ENCODE measurements at regions not wholly inside any gene's neighbourhood (a gene's known extent, or its start where the extent isn't known, plus 50 kb on each side); places are given as distances from the start of the nearest gene placed in this dataset.
"Not testable (repeated sequence)": the region's sequence is repeated elsewhere in the genome, so short reads cannot be mapped to it uniquely, and the experiment has no call there.

DNA sequence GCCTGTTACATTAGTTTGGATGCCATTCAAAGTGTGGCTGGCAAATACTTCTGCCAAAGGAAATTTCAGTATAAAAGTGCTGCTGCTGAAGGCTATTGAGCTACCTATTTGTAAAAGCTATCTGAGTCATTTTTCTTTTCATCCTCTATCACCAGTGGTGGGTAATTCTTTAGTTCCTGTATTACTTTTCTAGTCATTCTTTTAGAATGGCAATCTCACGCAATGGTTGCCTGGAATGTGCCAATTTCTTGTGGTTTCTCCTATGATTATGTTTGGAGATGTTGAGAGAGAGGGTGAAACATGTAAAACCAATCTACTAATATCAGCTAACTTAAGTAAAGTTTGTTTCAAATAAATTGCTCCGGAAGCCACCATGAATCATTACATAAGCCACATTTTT lies 685.0 kb downstream of the RAPGEF2 start:
- no peak for DNase-seq
- intact Hi-C loops (cut with DNase I), result no loop called here

DNA sequence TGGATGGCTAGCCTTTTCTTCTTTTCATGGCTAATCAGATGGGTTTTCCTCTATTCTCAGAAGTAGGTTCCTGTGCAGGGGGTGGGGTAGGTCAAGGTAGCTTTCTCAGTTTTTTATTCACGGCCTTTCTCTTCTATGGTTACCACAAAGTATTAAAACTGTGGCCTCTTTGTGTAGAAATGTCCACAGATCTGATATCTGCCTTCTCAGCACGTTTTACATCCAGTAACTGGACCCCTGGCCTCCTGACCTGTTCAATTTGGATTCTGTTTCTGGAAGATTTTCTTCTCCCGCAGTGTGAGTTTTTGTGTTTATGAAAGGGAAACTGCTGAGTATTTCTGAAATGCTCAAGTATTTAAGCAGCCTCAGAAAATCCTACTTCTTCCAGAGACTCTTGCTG lies 688.5 kb downstream of the RAPGEF2 start:
- Histone ChIP-seq H3K27me3 (no peaks in the 10 kb centered on the region), H3K4me1 (no peaks in the 10 kb centered on the region), H3K9me3 (peaks cover 0 to 4% (median 0%) of the 10 kb centered on the region in 11 donors), H3K27ac (no peak overlapping the region), H3K36me3 (no peaks in the 10 kb centered on the region), H3K4me3 (no peak overlapping the region)
- DNase-seq (no peak), ATAC-seq (no peak)
- intact Hi-C loops (cut with DNase I), result no loop called here
- TF ChIP-seq, protein P1, sequence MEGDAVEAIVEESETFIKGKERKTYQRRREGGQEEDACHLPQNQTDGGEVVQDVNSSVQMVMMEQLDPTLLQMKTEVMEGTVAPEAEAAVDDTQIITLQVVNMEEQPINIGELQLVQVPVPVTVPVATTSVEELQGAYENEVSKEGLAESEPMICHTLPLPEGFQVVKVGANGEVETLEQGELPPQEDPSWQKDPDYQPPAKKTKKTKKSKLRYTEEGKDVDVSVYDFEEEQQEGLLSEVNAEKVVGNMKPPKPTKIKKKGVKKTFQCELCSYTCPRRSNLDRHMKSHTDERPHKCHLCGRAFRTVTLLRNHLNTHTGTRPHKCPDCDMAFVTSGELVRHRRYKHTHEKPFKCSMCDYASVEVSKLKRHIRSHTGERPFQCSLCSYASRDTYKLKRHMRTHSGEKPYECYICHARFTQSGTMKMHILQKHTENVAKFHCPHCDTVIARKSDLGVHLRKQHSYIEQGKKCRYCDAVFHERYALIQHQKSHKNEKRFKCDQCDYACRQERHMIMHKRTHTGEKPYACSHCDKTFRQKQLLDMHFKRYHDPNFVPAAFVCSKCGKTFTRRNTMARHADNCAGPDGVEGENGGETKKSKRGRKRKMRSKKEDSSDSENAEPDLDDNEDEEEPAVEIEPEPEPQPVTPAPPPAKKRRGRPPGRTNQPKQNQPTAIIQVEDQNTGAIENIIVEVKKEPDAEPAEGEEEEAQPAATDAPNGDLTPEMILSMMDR (IDR thresholded peaks at IDR 0.05), result no peak
- WGBS, 2 donors, result 48% methylated on average over 3 of the region's 3 CpGs

More for the DNA sequence above, 685.0 kb downstream of the RAPGEF2 start:
- H3K9me3 ChIP-seq, result peaks cover 0 to 4% (median 0%) of the 10 kb centered on the region in 11 donors
- TF ChIP-seq, protein P1 (IDR thresholded peaks at IDR 0.05), result no peak
- H3K36me3 ChIP-seq, result no peaks in the 10 kb centered on the region
- H3K27ac ChIP-seq, result no peak overlapping the region
- no peaks in the 10 kb centered on the region for H3K27me3 ChIP-seq
- H3K4me1 ChIP-seq, result no peaks in the 10 kb centered on the region
- WGBS, 2 donors, result 84 to 92% methylated on average over 2 of the region's 2 CpGs
- no peak overlapping the region for H3K4me3 ChIP-seq
- ATAC-seq, result no peak

DNA sequence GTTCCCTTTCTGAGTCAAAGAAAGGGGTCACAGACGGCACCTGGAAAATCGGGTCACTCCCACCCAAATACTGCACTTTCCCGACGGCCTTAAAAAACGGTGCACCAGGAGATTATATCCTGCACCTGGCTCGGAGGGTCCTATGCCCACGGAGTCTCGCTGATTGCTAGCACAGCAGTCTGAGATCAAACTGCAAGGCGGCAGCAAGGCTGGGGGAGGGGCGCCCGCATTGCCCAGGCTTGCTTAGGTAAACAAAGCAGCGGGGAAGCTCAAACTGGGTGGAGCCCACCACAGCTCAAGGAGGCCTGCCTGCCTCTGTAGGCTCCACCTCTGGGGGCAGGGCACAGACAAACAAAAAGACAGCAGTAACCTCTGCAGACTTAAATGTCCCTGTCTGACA lies 701.7 kb downstream of the RAPGEF2 start:
- H3K9me3 ChIP-seq; intact Hi-C loops (cut with DNase I); H3K4me3 ChIP-seq; H3K36me3 ChIP-seq; H3K27ac ChIP-seq; DNase-seq; ATAC-seq; H3K4me1 ChIP-seq; H3K27me3 ChIP-seq: not testable (repeated sequence)
- 87 to 88% methylated on average over 12 of the region's 12 CpGs for WGBS, 2 donors

DNA sequence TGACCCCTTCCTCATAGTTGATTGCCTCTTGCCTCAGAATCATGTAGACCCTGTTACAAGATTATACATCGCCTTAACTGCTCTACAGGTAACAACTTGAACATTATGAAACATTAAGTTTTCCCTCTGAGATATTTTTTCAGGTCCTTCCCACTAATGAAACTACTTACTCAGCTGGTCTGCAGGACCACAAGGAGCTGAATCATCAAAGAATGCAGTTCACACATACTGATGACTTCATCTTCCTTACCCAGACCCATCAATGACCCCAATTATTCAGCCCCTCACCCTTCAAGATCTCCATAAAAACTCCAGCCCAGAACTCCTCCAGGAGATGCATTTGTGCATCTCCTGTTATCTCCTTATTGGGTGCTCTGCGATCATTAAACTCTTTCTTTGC lies 720.9 kb downstream of the RAPGEF2 start:
- ATAC-seq (no peak), DNase-seq (no peak)
- Histone ChIP-seq H3K4me1 (no peaks in the 10 kb centered on the region), H3K27me3 (no peaks in the 10 kb centered on the region), H3K4me3 (no peak overlapping the region), H3K27ac (no peak overlapping the region), H3K9me3 (peaks cover 0 to 23% (median 4%) of the 10 kb centered on the region in 11 donors), H3K36me3 (no peaks in the 10 kb centered on the region)
- TF ChIP-seq, protein P1 (IDR thresholded peaks at IDR 0.05), result no peak
- intact Hi-C loops (cut with DNase I), result no loop called here
- WGBS, 2 donors, result 81 to 84% methylated on average over 2 of the region's 2 CpGs

DNA sequence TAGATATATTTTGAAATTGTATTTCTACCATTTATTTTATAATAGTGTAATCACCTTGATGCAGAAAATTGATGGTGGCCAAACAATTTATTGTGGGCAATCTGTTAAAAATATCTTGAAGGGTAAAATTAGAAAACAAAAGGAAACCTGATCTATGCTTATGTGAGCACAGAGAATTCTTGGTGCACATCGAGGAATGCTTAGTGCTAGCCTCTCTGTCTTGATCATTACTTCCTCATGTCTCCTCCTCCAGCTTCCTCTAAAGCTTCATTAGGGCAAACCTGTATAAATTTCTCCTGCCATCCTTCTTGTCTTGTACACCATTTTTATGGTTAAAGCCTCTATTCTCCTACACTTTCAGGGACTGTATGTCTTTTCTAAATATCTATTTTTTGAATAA lies 725.8 kb downstream of the RAPGEF2 start:
- WGBS, 2 donors, result 41 to 44% methylated on average over 1 of the region's 1 CpG
- TF ChIP-seq, protein P1 (IDR thresholded peaks at IDR 0.05), result no peak
- intact Hi-C loops (cut with DNase I), result no loop called here
- no peaks in the 10 kb centered on the region for H3K4me1 ChIP-seq
- no peak for DNase-seq
- H3K4me3 ChIP-seq, result no peak overlapping the region
- no peaks in the 10 kb centered on the region for H3K36me3 ChIP-seq
- no peak overlapping the region for H3K27ac ChIP-seq
- H3K9me3 ChIP-seq, result peaks cover 0 to 3% (median 0%) of the 10 kb centered on the region in 11 donors
- no peak for ATAC-seq
- H3K27me3 ChIP-seq, result no peaks in the 10 kb centered on the region
